D721Med (cell line): ENCODE measurements at regions not wholly inside any gene's neighbourhood (a gene's known extent, or its start where the extent isn't known, plus 50 kb on each side); places are given as distances from the start of the nearest gene placed in this dataset.

ENCODE experiments used
- DNase-seq: peaks from one replicate; pipeline ENCODE4 v3.0.0; 2011; ENCODE audit warnings: low spot score; ENCODE audit not compliant: insufficient read length
- FAIRE-seq: peaks from 2 replicates; lab custom pipeline; 2011; peaks lifted over from hg19 to GRCh38; lab: Jason Lieb, UNC
- TF ChIP-seq, protein P1 (sequence below): IDR thresholded peaks from 2 replicates; pipeline ENCODE4 v1.5.1; 2012; ENCODE audit warnings: mild to moderate bottlenecking, control low read depth; ENCODE audit not compliant: insufficient read depth; ENCODE audit errors: missing control alignments

DNA sequence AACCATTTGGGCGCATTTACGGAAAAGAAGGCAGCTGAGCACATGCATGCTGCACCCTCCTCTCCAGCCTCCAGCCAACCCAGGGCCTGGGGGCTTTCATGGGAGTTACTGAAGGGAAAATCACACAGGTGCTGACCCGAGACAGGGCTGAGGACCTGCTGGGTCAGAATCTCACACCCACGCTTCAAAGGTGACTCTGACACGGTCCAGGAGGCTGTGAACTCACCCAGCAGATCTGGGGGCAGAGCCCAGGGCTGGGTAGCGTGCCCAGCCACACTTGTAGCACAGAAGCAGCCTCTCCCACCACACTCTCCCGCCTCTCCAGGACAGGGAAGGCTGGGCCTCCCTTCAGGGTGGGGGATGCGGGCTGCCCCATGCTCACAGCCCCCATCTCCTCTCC, 347.6 kb downstream of the CTTN start:
- no peak for DNase-seq
- TF ChIP-seq, protein P1, sequence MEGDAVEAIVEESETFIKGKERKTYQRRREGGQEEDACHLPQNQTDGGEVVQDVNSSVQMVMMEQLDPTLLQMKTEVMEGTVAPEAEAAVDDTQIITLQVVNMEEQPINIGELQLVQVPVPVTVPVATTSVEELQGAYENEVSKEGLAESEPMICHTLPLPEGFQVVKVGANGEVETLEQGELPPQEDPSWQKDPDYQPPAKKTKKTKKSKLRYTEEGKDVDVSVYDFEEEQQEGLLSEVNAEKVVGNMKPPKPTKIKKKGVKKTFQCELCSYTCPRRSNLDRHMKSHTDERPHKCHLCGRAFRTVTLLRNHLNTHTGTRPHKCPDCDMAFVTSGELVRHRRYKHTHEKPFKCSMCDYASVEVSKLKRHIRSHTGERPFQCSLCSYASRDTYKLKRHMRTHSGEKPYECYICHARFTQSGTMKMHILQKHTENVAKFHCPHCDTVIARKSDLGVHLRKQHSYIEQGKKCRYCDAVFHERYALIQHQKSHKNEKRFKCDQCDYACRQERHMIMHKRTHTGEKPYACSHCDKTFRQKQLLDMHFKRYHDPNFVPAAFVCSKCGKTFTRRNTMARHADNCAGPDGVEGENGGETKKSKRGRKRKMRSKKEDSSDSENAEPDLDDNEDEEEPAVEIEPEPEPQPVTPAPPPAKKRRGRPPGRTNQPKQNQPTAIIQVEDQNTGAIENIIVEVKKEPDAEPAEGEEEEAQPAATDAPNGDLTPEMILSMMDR = no peak
- no peak for FAIRE-seq

DNA sequence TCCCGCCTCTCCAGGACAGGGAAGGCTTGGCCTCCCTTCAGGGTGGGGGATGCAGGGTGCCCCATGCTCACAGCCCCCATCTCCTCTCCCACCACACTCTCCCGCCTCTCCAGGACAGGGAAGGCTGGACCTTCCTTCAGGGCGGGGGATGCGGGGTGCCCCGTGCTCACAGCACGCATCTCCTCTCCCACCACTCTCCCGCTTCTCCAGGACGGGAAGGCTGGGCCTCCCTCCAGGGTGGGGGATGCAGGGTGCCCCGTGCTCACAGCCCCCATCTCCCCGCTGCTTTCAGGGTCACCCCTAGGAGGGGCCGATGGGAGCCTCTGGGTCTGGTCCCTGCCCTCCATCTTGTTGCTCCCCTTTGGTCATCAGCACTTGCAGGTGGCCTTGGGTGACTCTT, 348.0 kb downstream of the CTTN start:
- no peak for FAIRE-seq
- DNase-seq = no peak
- TF ChIP-seq, protein P1 = no peak

DNA sequence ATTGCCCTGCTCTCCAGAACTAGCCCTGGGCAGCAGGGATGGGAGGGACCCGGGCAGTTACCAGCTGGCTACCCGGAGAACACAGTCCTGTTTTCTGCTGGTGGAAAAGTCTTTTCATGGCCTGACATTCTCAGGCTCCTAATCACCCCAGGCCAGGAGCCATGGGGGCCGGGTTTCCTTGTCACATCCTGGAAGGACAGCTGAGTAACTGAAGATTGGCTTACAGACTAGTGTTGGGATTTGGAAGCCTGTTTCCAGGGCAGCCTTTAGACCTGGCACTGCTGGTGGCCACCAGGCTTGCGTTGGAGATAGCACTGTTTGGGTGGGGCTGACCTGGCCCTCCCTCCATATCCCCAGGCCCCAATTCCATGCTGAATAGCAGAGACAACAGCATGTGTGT, 349.0 kb downstream of the CTTN start:
- TF ChIP-seq, protein P1 = no peak
- no peak for DNase-seq
- FAIRE-seq = no peak

DNA sequence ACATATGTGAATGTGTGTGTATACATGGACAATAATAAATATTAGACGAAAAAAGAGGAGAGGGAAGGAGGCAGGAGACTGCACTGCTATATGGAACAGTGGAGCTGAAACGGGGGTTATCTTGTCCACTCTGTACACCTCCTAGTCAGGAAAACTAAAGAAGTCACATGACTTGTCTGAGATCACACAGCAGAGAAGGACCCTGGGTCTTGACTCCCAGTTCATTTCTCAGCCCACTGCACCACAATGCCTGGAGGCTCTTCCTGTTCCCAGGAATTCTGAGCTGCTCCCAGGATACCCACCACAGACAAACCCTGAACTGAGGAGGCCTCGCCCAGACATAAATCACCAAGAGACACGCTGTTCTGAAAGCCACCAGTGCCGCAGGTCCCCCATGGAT, 349.6 kb downstream of the CTTN start:
- no peak for DNase-seq
- TF ChIP-seq, protein P1 = no peak
- FAIRE-seq = no peak

DNA sequence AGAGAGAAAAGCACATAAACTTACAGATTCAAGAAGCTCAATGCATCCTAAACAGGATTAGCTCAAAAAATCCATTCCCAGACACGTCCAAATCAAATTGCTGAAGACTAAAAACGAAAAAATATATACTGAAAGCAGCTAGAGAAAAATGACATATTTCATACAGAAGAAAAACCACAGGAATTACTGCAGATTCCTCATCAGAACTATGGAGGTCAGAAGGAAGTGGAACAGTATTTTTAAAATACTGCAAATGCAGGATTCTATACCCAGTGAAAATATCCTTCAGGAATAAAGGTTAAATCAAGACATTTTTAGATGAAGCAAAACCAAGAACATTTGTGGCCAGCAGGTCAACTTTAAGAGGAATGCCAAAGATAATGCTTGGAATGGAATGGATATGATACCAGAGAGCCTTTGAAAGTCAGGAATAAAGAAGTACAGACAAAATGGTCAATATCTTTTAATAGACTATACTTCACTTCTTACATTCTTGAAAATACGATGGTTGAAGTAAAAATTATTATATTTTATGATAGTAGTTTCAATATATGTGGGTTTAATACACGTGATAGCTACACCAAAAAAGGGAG, 352.9 kb downstream of the CTTN start:
- no peak for DNase-seq
- TF ChIP-seq, protein P1 = no peak
- FAIRE-seq = no peak

DNA sequence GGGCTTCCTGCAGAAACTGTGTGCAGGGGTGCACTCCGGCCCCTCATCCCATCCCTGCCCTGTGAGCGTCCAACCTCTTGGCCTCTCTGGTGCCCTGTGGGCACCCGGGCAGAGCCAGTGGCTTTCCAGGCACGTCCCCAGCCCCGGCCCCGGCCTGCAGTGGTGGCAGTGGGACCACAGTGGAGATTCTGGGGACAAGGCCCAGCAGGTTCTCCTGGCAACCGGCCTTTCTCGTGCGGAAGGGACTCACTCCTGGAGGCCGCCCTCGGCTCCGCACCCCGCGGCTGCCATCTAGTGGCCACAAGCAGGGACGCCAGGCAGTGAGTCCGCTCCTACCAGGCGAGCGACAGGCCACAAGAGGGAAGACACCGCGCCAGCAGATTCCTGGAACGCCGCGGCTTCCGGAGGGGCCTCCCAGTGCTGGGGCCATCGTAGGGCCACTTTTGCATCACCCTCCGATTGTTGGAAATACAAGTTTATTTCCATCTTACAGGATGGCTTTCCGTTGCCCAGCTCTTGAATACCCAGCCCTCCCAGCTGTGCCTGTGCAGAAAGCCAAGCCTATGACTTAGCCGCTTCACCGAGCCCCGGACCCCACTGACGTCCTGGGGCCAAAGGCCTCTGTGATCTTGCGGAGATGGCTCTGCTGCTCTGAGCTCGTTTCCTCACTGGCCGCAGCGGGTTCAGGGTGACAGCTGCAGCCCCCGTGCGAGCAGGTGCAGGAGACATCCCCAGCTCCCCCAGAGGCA, 357.3 kb downstream of the CTTN start:
- FAIRE-seq (no peak), DNase-seq (peak; percentile 63)
- TF ChIP-seq, protein P1 = peak; percentile 76

DNA sequence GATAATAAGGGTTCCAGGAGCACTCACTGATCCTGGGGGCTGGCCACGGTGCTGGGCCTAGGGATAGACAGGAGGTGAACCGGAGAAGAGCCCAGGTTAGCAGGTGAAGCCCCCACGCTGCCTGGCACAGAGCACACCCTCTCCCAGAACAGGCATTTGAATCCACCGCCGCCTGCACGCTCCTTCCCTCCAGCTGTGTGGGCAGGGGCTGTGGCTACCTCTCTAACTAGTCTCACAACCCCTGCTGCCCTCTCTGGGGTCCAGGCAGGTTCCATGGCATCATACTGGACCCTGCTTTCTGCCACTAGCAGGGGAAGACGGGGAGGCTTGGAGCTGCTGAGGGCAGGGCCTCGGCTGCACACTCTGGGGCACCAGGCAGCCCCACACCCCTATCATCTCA, 358.0 kb downstream of the CTTN start:
- DNase-seq = no peak
- no peak for FAIRE-seq

More for the DNA sequence above, 358.0 kb downstream of the CTTN start:
- TF ChIP-seq, protein P1 = no peak
